ACHN (cell line): ENCODE measurements at regions not wholly inside any gene's neighbourhood (a gene's known extent, or its start where the extent isn't known, plus 50 kb on each side); places are given as distances from the start of the nearest gene placed in this dataset.

Experiments used
- DNase-seq: peaks from one replicate; pipeline ENCODE4 v3.0.0-alpha.2; 2015
- in situ Hi-C: cut with HindIII; loops from 2 replicates; pipeline ENCODE4 v1.10.0; 2017; ENCODE audit warnings: low sequenced_read_pairs, low pct_ligation_motif_present, low pct_unique_long_range_greater_than_20kb

- no peak for DNase-seq
- in situ Hi-C loops = no loop called here
Observed at GRCh38 chr9:108549184-108549583, 306.6 kb downstream of the ACTL7B start.

- no peak for DNase-seq
- in situ Hi-C loops = no loop called here
Observed at GRCh38 chr9:108547411-108548135, 308.2 kb downstream of the ACTL7B start.

- DNase-seq = no peak
- in situ Hi-C loops = no loop called here
Observed at GRCh38 chr9:108546215-108546614, 309.6 kb downstream of the ACTL7B start.

GRCh38 chr9:108545436-108545835 lies 310.4 kb downstream of the ACTL7B start:
- DNase-seq = no peak
- in situ Hi-C loops = no loop called here

GRCh38 chr9:108544866-108545265 lies 310.9 kb downstream of the ACTL7B start:
- DNase-seq = no peak
- in situ Hi-C loops = no loop called here

- DNase-seq = no peak
Observed at GRCh38 chr9:108543251-108543778, 312.5 kb downstream of the ACTL7B start.

GRCh38 chr9:108537756-108538155 lies 318.0 kb downstream of the ACTL7B start:
- in situ Hi-C loops = no loop called here
- no peak for DNase-seq

More at GRCh38 chr9:108543251-108543778, 312.5 kb downstream of the ACTL7B start:
- in situ Hi-C loops = no loop called here

- DNase-seq = no peak
- in situ Hi-C loops = no loop called here
Observed at GRCh38 chr9:108536836-108537601, 318.8 kb downstream of the ACTL7B start.

GRCh38 chr9:108535526-108535925 lies 320.3 kb downstream of the ACTL7B start:
- in situ Hi-C loops = no loop called here
- peak; percentile 14 for DNase-seq

GRCh38 chr9:108534741-108535140 lies 321.0 kb downstream of the ACTL7B start:
- DNase-seq = no peak
- in situ Hi-C loops = no loop called here

GRCh38 chr9:108530141-108530540 lies 325.6 kb downstream of the ACTL7B start:
- in situ Hi-C loops = no loop called here
- no peak for DNase-seq

- DNase-seq = no peak
- in situ Hi-C loops = no loop called here
Observed at GRCh38 chr9:108528231-108528630, 327.6 kb downstream of the ACTL7B start.

GRCh38 chr9:108526518-108526917 lies 329.3 kb downstream of the ACTL7B start:
- in situ Hi-C loops = no loop called here
- DNase-seq = no peak

- no peak for DNase-seq
- in situ Hi-C loops = no loop called here
Observed at GRCh38 chr9:108525186-108525585, 330.6 kb downstream of the ACTL7B start.

- in situ Hi-C loops = no loop called here
- peak; percentile 6 for DNase-seq
Observed at GRCh38 chr9:108521063-108521590, 334.7 kb downstream of the ACTL7B start.

GRCh38 chr9:108519437-108519836 lies 336.3 kb downstream of the ACTL7B start:
- DNase-seq = no peak
- in situ Hi-C loops = no loop called here

- DNase-seq = no peak
- in situ Hi-C loops = no loop called here
Observed at GRCh38 chr9:108517651-108518365, 338.0 kb downstream of the ACTL7B start.

- in situ Hi-C loops = no loop called here
- DNase-seq = no peak
Observed at GRCh38 chr9:108516391-108516790, 339.4 kb downstream of the ACTL7B start.

GRCh38 chr9:108515856-108516255 lies 339.9 kb downstream of the ACTL7B start:
- in situ Hi-C loops = no loop called here
- DNase-seq = no peak
